ENCODE measurements at regions not wholly inside any gene's neighbourhood (a gene's known extent, or its start where the extent isn't known, plus 50 kb on each side); places are given as distances from the start of the nearest gene placed in this dataset.

DNA sequence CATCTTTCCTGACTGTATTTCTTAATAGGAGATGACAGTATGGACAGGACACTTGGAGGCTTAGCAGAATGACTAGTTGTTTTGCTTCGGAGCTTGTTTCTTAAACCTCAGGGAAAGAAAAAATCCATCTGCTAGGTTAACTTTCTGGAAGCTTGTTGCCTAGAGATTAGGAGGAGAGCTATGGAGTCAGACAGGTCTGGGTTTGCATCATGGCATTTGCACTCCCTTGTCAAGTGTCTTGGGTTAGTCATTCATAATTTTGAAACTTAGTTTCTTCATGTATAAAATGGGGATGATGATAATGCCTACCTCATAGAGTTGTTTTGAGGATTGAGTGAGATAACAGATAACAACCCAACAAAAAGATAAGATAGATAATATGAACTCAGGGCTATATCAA, 231.5 kb downstream of the STK31 start:
- Histone ChIP-seq H3K36me3 (no peaks in the 10 kb centered on the region), H3K27me3 (replicated peaks; ENCODE audit: insufficient read depth) (no peaks in the 10 kb centered on the region), H3K27ac (no peak overlapping the region), H3K9me3 (no peaks in the 10 kb centered on the region), H3K4me3 (no peak overlapping the region), H3K4me1 (replicated peaks) (no peaks in the 10 kb centered on the region)
- 94% methylated on average over 1 of the region's 1 CpG for WGBS
- TF ChIP-seq POLR2A (IDR thresholded peaks at IDR 0.05) (no peak), POLR2AphosphoS5 (IDR thresholded peaks at IDR 0.05) (no peak)
- TF ChIP-seq, protein P1, sequence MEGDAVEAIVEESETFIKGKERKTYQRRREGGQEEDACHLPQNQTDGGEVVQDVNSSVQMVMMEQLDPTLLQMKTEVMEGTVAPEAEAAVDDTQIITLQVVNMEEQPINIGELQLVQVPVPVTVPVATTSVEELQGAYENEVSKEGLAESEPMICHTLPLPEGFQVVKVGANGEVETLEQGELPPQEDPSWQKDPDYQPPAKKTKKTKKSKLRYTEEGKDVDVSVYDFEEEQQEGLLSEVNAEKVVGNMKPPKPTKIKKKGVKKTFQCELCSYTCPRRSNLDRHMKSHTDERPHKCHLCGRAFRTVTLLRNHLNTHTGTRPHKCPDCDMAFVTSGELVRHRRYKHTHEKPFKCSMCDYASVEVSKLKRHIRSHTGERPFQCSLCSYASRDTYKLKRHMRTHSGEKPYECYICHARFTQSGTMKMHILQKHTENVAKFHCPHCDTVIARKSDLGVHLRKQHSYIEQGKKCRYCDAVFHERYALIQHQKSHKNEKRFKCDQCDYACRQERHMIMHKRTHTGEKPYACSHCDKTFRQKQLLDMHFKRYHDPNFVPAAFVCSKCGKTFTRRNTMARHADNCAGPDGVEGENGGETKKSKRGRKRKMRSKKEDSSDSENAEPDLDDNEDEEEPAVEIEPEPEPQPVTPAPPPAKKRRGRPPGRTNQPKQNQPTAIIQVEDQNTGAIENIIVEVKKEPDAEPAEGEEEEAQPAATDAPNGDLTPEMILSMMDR (IDR thresholded peaks at IDR 0.05), result no peak
- intact Hi-C loops (cut with DNase I), result no loop called here
- DNase-seq (ENCODE audit: low spot score), result no peak

DNA sequence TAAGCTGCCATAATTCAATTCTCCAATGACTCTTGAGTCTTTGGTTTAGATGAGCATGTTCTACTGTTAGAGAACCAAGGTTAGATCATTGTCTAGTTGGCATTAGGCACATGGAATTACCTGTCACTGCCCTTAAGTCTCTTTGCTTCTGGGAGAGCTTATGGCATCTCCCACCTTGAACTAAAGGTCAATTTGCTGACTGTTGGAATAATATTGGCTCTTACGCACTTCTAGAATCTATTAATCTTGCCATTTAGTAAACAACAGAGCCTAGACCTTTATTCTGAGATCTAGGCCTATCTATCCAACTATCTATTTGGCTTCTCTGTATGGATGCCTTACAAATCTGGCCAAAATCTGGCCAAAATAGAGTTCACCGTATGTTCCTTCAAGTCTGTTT, 232.0 kb downstream of the STK31 start:
- no peak for DNase-seq (ENCODE audit: low spot score)
- no peak overlapping the region for H3K27ac ChIP-seq
- H3K4me1 ChIP-seq (replicated peaks), result no peaks in the 10 kb centered on the region
- intact Hi-C loops (cut with DNase I), result no loop called here
- H3K9me3 ChIP-seq, result no peaks in the 10 kb centered on the region
- H3K4me3 ChIP-seq, result no peak overlapping the region
- no peak for TF ChIP-seq POLR2A (IDR thresholded peaks at IDR 0.05)
- TF ChIP-seq, protein P1 (IDR thresholded peaks at IDR 0.05), result no peak
- no peak for TF ChIP-seq POLR2AphosphoS5 (IDR thresholded peaks at IDR 0.05)
- WGBS, result 85% methylated on average over 2 of the region's 2 CpGs
- H3K27me3 ChIP-seq (replicated peaks; ENCODE audit: insufficient read depth), result no peaks in the 10 kb centered on the region
- H3K36me3 ChIP-seq, result no peaks in the 10 kb centered on the region

DNA sequence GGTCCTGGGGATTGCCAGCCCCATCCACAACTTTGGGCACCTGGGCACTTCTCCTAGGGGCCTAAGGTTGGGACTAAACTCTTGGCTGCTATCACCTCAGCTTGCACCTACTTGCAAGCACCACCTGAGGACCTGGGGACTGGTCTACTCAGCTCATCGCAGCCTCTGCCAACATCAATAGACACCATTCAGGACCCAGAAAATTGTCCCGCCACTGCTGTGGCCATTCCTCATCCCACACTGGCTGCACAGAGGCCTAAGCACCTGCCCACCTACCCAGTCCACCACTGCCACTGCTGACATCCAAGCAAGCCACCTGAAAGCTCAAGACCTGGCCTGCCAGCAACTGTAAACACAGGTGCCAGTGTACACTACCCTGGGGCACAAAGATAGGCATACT, 234.1 kb downstream of the STK31 start:
- H3K9me3 ChIP-seq, result no peaks in the 10 kb centered on the region
- no peak overlapping the region for H3K27ac ChIP-seq
- H3K27me3 ChIP-seq (replicated peaks; ENCODE audit: insufficient read depth), result no peaks in the 10 kb centered on the region
- H3K4me3 ChIP-seq, result no peak overlapping the region
- 100% methylated on average over 2 of the region's 2 CpGs for WGBS
- no peak for TF ChIP-seq POLR2AphosphoS5 (IDR thresholded peaks at IDR 0.05)
- no peak for TF ChIP-seq POLR2A (IDR thresholded peaks at IDR 0.05)
- TF ChIP-seq, protein P1 (IDR thresholded peaks at IDR 0.05), result no peak
- H3K36me3 ChIP-seq, result no peaks in the 10 kb centered on the region
- no peaks in the 10 kb centered on the region for H3K4me1 ChIP-seq (replicated peaks)
- DNase-seq (ENCODE audit: low spot score), result no peak
- intact Hi-C loops (cut with DNase I), result no loop called here

DNA sequence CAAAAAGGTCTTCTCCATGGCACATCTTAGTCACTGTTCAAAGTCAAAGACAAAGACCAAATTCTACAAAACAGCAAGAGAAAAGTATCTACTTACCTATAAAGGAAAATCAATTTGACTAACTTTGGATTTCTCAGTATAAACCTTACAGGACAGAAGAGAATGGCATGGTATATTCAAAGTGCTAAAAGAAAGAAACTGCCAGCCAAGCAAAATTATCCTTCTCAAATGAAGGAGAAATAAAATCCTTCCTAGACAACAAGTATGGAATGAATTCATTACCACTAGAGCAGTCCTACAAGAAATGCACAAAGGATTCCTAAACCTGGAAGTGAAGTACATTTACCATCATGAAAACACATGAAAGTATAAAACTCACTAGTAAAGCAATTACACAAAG, 235.5 kb downstream of the STK31 start:
- no peaks in the 10 kb centered on the region for H3K4me1 ChIP-seq (replicated peaks)
- H3K27me3 ChIP-seq (replicated peaks; ENCODE audit: insufficient read depth), result no peaks in the 10 kb centered on the region
- TF ChIP-seq, protein P1 (IDR thresholded peaks at IDR 0.05), result no peak
- no peak for TF ChIP-seq POLR2AphosphoS5 (IDR thresholded peaks at IDR 0.05)
- intact Hi-C loops (cut with DNase I), result no loop called here
- DNase-seq (ENCODE audit: low spot score), result no peak
- H3K9me3 ChIP-seq, result no peaks in the 10 kb centered on the region
- H3K36me3 ChIP-seq, result no peaks in the 10 kb centered on the region
- H3K27ac ChIP-seq, result no peak overlapping the region
- no peak overlapping the region for H3K4me3 ChIP-seq

DNA sequence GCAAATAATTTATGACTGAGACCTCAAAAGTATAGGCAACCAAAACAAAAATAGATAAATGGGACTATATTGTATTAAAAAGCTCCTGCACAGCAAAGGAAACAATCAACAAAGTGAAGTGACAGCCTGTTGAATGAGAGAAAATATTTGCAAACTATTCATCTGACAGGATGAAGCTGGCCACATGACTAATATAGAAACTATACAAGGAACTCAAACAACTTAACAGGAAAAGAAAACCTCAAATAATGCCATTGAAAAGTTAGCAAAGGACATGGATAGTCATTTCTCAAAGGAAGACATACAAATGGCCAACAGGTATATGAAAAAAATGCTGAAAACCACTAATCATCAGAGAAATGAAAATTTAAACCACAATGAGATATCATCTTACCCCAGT, 245.1 kb downstream of the STK31 start:
- intact Hi-C loops (cut with DNase I), result no loop called here
- no peaks in the 10 kb centered on the region for H3K27me3 ChIP-seq (replicated peaks; ENCODE audit: insufficient read depth)
- H3K27ac ChIP-seq, result no peak overlapping the region
- no peaks in the 10 kb centered on the region for H3K36me3 ChIP-seq
- no peak for DNase-seq (ENCODE audit: low spot score)
- H3K9me3 ChIP-seq, result no peaks in the 10 kb centered on the region
- no peaks in the 10 kb centered on the region for H3K4me1 ChIP-seq (replicated peaks)
- H3K4me3 ChIP-seq, result no peak overlapping the region
- TF ChIP-seq POLR2A (IDR thresholded peaks at IDR 0.05) (no peak), POLR2AphosphoS5 (IDR thresholded peaks at IDR 0.05) (no peak)
- TF ChIP-seq, protein P1 (IDR thresholded peaks at IDR 0.05), result no peak

Measured in prostate gland (tissue), 2 donors.